Keratinocyte (primary cell): ENCODE measurements at regions not wholly inside any gene's neighbourhood (a gene's known extent, or its start where the extent isn't known, plus 50 kb on each side); places are given as distances from the start of the nearest gene placed in this dataset.

Experiments used
- DNase-seq: peaks from one replicate; pipeline ENCODE4 v3.0.0-alpha.2; 2011; ENCODE audit warnings: low read depth, missing footprints, low spot score
- FAIRE-seq: peaks from 2 replicates; lab custom pipeline; 2011; peaks lifted over from hg19 to GRCh38; lab: Jason Lieb, UNC
- H2AFZ ChIP-seq: 2 replicates; pipeline ENCODE4 v1.6.0; 2012; ENCODE audit warnings: low read length, control low read depth, inconsistent platforms; ENCODE audit not compliant: control insufficient read depth
- H3K27ac ChIP-seq: 2 replicates; pipeline ENCODE4 v1.5.1; 2011; ENCODE audit warnings: low read length; ENCODE audit not compliant: control insufficient read depth, insufficient read depth
- H3K27me3 ChIP-seq: 3 replicates; pipeline ENCODE4 v1.6.0; 2011; ENCODE audit warnings: low read length; ENCODE audit not compliant: control insufficient read depth, insufficient read depth; ENCODE audit errors: extremely low read depth
- H3K36me3 ChIP-seq, 2 experiments: 2 replicates in 1 of 2; 3 replicates in 1 of 2; pipeline ENCODE4 v1.5.1; 2011; ENCODE audit warnings: low read length in 2 of 2, mild to moderate bottlenecking in 1 of 2; ENCODE audit not compliant: control insufficient read depth in 2 of 2, insufficient read depth in 2 of 2; ENCODE audit errors: extremely low read depth in 1 of 2
- H3K4me1 ChIP-seq: 3 replicates; pipeline ENCODE4 v1.5.1; 2011; ENCODE audit warnings: low read length; ENCODE audit not compliant: control insufficient read depth, insufficient read depth; ENCODE audit errors: extremely low read depth
- H3K4me2 ChIP-seq: 3 replicates; pipeline ENCODE4 v1.6.0; 2011; ENCODE audit warnings: low read depth, low read length; ENCODE audit not compliant: control insufficient read depth, insufficient read depth; ENCODE audit errors: extremely low read depth
- H3K4me3 ChIP-seq, 3 experiments: fragments of 200-600 bp in 1 of 3; sonication (generic) in 1 of 3; 2 replicates in 2 of 3; 3 replicates in 1 of 3; pipeline ENCODE4 v1.5.1; 2011 to 2016; ENCODE audit warnings: low read length in 3 of 3, mild to moderate bottlenecking in 3 of 3, control low read depth in 2 of 3, inconsistent platforms in 1 of 3, low read depth in 1 of 3, mixed read lengths in 1 of 3, mixed run types in 1 of 3, moderate library complexity in 1 of 3; ENCODE audit not compliant: control insufficient read depth in 2 of 3, insufficient read depth in 2 of 3; ENCODE audit errors: extremely low read depth in 1 of 3
- H3K79me2 ChIP-seq: 2 replicates; pipeline ENCODE4 v1.6.0; 2012; ENCODE audit warnings: low read length; ENCODE audit not compliant: control insufficient read depth, insufficient read depth
- H3K9ac ChIP-seq: 3 replicates; pipeline ENCODE4 v1.6.0; 2011; ENCODE audit warnings: low read length; ENCODE audit not compliant: control insufficient read depth, insufficient read depth; ENCODE audit errors: extremely low read depth
- H3K9me1 ChIP-seq: 3 replicates; pipeline ENCODE4 v1.6.0; 2011; ENCODE audit warnings: low read length; ENCODE audit not compliant: control insufficient read depth, insufficient read depth; ENCODE audit errors: extremely low read depth
- H3K9me3 ChIP-seq: 2 replicates; pipeline ENCODE4 v1.5.1; 2012; ENCODE audit warnings: low read depth, low read length; ENCODE audit not compliant: control insufficient read depth
- H4K20me1 ChIP-seq: 3 replicates; pipeline ENCODE4 v1.6.0; 2011; ENCODE audit warnings: low read length; ENCODE audit not compliant: control insufficient read depth, insufficient read depth; ENCODE audit errors: extremely low read depth
- EZH2 ChIP-seq: IDR thresholded peaks from one replicate; pipeline ENCODE4 v1.6.1; 2012; ENCODE audit warnings: inconsistent platforms, mild to moderate bottlenecking, low read length, moderate library complexity
- dilution Hi-C: fragments of 300-500 bp; cut with MboI; formaldehyde crosslinking; loops from one replicate; pipeline ENCODE4 v1.7.0; 2020; ENCODE audit warnings: low sequenced_read_pairs; ENCODE audit not compliant: extremely low pct_ligation_motif_present
- TF ChIP-seq, protein P1 (sequence below), 3 experiments: IDR thresholded peaks in 1 of 3; conservative IDR thresholded peaks in 1 of 3; optimal IDR thresholded peaks in 1 of 3; 2 replicates in 2 of 3; 3 replicates in 1 of 3; pipeline versions ENCODE3 to v1.5.1; 2011; ENCODE audit warnings: low read length in 3 of 3, mild to moderate bottlenecking in 3 of 3, moderate library complexity in 2 of 3, control low read depth in 1 of 3, inconsistent platforms in 1 of 3; ENCODE audit not compliant: insufficient read depth in 2 of 3; ENCODE audit errors: extremely low read depth in 1 of 3

DNA sequence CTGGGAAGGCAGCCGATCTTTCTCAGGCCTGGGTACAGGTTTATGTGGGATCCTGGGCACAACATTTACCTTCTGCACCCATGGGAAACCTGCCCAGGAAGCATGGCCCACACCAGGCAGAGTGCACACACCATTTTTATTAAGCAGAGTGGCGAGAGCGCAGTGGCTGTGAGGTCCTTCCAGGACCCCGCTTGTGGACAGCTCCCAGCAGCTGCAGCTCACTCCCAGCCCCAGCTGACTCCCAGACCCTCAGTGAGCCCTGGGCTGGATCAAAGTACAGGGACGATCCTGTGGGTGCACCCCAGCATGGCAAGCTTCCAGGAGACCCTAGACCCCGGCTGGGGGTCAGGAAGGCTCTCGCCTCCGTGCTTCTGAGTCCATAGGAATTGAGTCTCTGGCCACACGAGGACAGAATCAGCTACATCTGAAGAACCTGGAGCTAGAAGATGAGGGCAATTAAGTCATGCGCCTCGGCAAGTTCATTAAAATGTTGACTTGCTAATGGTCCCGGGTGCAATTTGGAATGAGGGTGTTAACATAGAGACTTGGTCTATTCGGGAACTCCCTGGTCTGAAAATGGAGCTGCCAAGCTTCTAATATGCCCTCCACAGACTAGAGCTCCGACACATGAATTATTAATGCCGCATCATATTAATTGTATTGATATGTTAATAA is 65.4 kb upstream of the SLCO4A1 start:
- peaks cover 74% of the 10 kb centered on the region for H3K27me3 ChIP-seq

DNA sequence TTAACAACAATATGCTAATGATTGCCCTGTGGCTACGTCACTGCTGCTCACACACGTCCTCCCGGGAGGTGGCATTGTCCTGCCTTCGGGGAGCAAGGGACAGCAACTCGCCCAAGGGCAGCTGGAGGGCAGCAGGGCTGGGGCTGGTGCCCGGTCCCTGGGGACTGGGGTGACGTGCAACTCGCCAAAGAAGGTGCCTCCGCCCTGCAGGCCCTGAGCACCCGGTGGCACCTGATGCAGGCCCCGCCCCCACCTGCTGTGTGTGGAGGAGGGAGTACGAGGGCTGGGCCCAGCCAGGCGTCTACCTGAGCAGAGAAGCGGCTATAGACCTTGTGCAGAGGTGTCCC is 64.8 kb upstream of the SLCO4A1 start:
- Histone ChIP-seq H3K9ac (no peak overlapping the region), H3K9me1 (no peaks in the 10 kb centered on the region), H3K4me3 (no peak overlapping the region), H3K9me3 (no peaks in the 10 kb centered on the region), H3K27me3 (peaks cover 78% of the 10 kb centered on the region), H2AFZ (no peak overlapping the region), H4K20me1 (no peaks in the 10 kb centered on the region), H3K36me3 (no peaks in the 10 kb centered on the region), H3K79me2 (no peaks in the 10 kb centered on the region), H3K4me1 (peaks cover 2% of the 10 kb centered on the region), H3K4me2 (no peak overlapping the region), H3K27ac (no peak overlapping the region)
- no peak for DNase-seq
- dilution Hi-C loops: no loop called here
- FAIRE-seq: no peak
- TF ChIP-seq, protein P1, sequence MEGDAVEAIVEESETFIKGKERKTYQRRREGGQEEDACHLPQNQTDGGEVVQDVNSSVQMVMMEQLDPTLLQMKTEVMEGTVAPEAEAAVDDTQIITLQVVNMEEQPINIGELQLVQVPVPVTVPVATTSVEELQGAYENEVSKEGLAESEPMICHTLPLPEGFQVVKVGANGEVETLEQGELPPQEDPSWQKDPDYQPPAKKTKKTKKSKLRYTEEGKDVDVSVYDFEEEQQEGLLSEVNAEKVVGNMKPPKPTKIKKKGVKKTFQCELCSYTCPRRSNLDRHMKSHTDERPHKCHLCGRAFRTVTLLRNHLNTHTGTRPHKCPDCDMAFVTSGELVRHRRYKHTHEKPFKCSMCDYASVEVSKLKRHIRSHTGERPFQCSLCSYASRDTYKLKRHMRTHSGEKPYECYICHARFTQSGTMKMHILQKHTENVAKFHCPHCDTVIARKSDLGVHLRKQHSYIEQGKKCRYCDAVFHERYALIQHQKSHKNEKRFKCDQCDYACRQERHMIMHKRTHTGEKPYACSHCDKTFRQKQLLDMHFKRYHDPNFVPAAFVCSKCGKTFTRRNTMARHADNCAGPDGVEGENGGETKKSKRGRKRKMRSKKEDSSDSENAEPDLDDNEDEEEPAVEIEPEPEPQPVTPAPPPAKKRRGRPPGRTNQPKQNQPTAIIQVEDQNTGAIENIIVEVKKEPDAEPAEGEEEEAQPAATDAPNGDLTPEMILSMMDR (optimal IDR thresholded peaks at IDR 0.05 in 1 of 3, IDR thresholded peaks at IDR 0.05 in 1 of 3, conservative IDR thresholded peaks at IDR 0.05 in 1 of 3; ENCODE audit: extremely low read depth in 1 of 3, insufficient read depth in 2 of 3, low read length in 3 of 3): no peak
- TF ChIP-seq EZH2: no peak

More for the DNA sequence above, 65.4 kb upstream of the SLCO4A1 start:
- Histone ChIP-seq H3K27ac (no peak overlapping the region), H4K20me1 (no peaks in the 10 kb centered on the region), H3K4me1 (peaks cover 2% of the 10 kb centered on the region), H3K9me1 (no peaks in the 10 kb centered on the region), H3K4me3 (no peak overlapping the region), H3K4me2 (no peak overlapping the region), H2AFZ (no peak overlapping the region), H3K79me2 (no peaks in the 10 kb centered on the region), H3K36me3 (no peaks in the 10 kb centered on the region), H3K9me3 (no peaks in the 10 kb centered on the region), H3K9ac (no peak overlapping the region)
- no peak for TF ChIP-seq EZH2
- TF ChIP-seq, protein P1 (optimal IDR thresholded peaks at IDR 0.05 in 1 of 3, IDR thresholded peaks at IDR 0.05 in 1 of 3, conservative IDR thresholded peaks at IDR 0.05 in 1 of 3; ENCODE audit: extremely low read depth in 1 of 3, insufficient read depth in 2 of 3, low read length in 3 of 3): no peak
- DNase-seq: no peak
- FAIRE-seq: no peak
- dilution Hi-C loops: no loop called here
